Fibroblast of skin of scalp (primary cell): ENCODE measurements at regions not wholly inside any gene's neighbourhood (a gene's known extent, or its start where the extent isn't known, plus 50 kb on each side); places are given as distances from the start of the nearest gene placed in this dataset.

Experiments
- DNase-seq: peaks from one replicate; pipeline ENCODE4 v3.0.0-alpha.2; 2013

DNA sequence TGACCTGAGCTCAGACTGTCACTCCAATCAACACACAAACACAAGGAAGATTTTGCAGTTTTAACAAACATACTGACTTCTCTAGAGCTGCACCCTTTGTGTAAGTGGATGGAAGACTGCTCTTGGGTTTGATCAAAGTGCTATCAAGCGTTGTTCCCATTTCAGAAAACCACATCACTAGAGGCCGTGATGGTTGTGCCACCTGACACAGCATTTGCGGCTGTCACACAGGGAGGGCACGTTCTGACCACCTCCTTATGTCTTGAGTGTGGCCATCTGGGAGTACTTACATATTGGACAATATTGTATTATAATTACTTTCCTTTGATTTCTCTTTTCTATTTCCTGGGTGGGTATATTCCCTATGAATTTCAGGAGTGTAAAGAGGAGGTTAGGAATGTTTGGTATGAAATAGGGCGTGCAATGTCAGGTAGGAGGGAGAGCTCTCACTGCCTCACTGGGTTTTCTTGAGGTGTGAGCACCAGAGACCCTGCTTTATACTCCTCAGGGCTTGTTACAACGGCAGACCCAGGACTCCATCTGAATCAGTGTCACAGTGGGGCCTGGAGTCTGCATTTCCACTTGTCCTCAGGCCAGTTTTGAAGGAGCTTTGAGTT, 74.3 kb downstream of the SYNE3 start:
- DNase-seq, result no peak

- peak; percentile 71 for DNase-seq
Measured at GRCh38 chr14:95440951-95441350, 75.5 kb downstream of the SYNE3 start.

DNA sequence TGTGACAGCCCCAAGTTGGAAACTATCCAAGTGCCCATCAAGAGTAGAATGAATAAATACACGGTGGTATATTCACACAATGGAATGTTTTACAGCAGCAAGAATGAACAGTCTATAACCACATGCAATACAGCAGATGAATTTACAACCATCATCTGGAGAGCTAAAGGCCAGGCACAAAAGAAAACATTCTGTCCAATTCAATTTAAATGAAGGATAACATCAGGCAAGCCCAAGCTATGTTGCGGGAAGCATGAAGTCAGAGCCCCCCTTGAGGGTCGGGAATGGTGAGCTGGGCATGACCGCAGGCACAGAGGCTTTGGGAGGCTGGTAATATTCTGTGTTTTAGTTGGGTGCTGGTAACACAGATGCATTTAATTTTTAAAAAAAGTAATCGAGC, 76.0 kb downstream of the SYNE3 start:
- DNase-seq, result peak; percentile 32

GRCh38 chr14:95439881-95440280, 76.6 kb downstream of the SYNE3 start:
- DNase-seq, result no peak

GRCh38 chr14:95437715-95438114, 78.7 kb downstream of the SYNE3 start:
- no peak for DNase-seq

DNA sequence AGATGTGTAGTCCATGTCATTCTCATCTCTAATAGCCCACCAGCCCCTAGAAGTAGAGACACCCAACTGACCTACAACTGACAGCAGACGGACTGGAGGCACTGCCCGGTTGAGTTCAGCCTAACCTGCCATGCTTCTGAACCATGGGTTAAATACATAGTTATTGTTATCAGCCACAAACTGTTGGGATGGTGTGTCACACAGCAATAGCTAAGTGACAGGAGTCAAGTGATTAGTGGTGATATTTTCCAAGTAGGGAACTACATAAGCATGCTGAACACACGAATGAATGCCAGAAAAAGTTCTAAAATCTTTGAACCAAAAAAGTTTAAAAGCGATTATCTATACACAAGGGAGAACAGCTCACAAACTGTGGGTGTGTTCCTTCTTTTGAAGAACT, 80.1 kb downstream of the SYNE3 start:
- DNase-seq, result no peak

- DNase-seq, result no peak
Measured at GRCh38 chr14:95434121-95434520, 82.3 kb downstream of the SYNE3 start.

- no peak for DNase-seq
Measured at GRCh38 chr14:95433094-95433478, 83.4 kb downstream of the SYNE3 start.

DNA sequence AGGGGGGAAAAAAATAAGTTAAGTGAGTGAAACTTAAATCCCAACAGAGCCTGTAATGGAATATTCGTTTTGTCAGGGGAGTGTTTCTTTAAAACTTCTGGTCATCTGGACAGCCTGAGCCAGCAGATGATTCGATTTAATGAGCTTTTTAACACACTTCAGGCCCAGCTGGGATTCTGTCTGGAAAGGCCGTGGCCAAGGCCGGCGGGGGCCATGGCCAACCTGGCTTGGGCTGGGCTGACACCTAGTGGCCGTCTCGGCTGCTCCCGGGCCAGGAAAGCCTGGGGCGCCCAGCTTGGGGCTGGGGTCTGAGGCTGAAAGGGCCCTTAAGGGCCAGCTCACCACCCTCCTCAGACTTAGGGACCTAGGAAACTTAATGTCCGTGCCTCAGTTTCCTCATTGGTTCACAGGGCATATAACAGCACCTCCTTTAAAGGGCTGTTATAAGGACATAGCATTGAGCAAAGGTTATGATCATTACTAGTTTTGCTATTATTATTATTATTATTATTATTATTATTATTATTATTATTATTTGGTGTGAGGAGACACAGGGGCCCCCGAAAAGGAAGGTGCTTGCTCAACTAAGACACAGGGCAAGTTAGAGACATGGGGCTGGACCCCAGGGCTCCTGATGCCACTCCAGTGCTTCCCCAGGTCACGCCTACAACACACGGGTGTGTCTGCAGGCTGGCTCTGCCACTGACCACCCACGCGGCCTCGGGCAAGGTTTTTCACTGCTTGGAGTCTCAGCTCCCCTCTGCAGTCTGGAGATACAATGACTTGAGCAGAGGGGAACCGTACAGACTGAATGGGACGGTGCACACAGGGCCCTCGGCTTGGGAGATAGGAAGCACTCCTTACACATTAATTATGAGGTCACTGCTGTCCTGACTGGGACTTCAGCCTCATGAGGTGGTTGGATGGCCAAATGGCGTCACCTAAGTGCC, 84.0 kb downstream of the SYNE3 start:
- DNase-seq, result peak; percentile 51

GRCh38 chr14:95431199-95432143, 85.0 kb downstream of the SYNE3 start:
- DNase-seq, result peak; percentile 29

DNA sequence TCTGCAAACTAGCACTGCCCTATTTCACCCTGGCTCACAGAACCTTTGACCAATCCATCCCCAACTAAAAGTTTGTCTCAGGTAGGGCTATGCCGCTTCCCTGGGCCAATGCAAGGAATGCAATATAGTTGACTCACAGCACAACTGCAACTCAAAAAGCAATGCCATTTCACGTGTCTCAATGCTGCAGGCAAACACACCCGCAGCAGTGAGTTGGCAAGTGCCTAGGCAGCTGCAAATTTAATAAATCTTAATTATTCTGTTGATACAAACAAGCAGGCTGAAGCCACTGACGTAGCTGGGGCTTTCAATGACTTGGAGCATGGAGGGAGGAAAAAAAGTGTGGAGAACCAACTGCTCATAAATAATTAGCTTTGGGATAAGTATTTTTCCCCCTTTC, 87.9 kb downstream of the SYNE3 start:
- no peak for DNase-seq

- no peak for DNase-seq
Measured at GRCh38 chr14:95426116-95426475, 90.4 kb downstream of the SYNE3 start.

- DNase-seq, result no peak
Measured at GRCh38 chr14:95425369-95426115, 90.9 kb downstream of the SYNE3 start.

DNA sequence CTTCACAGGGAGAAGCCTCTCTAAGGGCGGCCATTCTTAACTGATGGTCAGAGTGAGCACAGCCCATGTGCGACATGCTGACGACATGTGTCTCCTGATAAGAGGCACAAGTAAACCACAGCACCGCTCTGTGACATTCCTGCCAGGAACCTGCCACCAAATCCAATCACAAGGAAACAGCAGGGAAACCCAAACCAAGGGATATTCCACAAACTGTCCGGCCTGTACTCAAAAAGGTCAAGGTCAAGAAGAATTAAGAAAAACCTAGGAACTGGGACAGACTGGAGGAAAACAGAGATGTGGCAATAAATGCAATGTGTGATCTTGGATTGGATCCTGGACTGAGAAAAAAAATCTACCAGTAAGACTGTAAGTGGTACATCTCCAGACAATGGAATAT, 91.9 kb downstream of the SYNE3 start:
- DNase-seq, result no peak

- DNase-seq, result no peak
Measured at GRCh38 chr14:95421741-95422140, 94.7 kb downstream of the SYNE3 start.

DNA sequence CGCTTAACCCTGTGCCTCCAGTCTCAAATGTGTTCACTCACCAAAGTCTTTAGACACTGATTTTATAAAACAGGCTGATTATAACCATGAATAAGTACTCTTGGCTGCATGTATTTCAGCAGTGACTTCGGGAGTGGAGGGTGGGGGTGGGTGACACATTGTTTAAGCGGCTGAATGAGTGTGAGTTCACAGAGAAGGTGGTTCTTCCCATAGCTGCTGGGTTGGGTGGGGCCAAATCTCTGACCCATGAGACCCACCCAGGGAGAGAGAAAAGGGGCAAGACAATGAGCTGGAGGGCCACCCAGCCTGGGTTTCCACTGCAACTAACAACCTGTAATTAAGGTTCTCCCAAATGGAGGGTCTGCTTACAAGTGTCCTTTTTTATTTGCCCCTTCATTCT, 96.4 kb downstream of the SYNE3 start:
- no peak for DNase-seq

GRCh38 chr14:95419569-95419968, 96.9 kb downstream of the SYNE3 start:
- DNase-seq, result no peak

- no peak for DNase-seq
Measured at GRCh38 chr14:95418858-95419257, 97.6 kb downstream of the SYNE3 start.

DNA sequence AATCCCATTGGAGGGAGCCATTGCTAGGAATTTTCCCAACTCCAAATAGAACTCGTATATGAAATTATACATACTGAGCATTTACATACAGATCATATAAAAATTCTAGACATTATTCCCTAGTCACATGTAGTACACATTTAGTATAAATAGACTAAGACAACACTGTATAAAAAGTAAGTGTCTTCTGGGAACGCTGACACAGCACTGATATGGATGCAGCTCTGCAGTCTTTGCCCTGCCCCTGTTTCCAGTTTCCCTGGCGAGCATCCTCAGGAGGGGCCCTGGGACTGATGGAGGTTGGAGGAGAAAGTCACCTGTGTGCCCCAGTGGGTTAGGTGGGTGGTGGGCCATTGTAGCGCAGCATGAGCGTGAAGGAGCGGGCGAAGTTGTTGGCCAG, 97.8 kb upstream of the CLMN start:
- no peak for DNase-seq

GRCh38 chr14:95415993-95416392, 96.3 kb upstream of the CLMN start:
- DNase-seq, result no peak

DNA sequence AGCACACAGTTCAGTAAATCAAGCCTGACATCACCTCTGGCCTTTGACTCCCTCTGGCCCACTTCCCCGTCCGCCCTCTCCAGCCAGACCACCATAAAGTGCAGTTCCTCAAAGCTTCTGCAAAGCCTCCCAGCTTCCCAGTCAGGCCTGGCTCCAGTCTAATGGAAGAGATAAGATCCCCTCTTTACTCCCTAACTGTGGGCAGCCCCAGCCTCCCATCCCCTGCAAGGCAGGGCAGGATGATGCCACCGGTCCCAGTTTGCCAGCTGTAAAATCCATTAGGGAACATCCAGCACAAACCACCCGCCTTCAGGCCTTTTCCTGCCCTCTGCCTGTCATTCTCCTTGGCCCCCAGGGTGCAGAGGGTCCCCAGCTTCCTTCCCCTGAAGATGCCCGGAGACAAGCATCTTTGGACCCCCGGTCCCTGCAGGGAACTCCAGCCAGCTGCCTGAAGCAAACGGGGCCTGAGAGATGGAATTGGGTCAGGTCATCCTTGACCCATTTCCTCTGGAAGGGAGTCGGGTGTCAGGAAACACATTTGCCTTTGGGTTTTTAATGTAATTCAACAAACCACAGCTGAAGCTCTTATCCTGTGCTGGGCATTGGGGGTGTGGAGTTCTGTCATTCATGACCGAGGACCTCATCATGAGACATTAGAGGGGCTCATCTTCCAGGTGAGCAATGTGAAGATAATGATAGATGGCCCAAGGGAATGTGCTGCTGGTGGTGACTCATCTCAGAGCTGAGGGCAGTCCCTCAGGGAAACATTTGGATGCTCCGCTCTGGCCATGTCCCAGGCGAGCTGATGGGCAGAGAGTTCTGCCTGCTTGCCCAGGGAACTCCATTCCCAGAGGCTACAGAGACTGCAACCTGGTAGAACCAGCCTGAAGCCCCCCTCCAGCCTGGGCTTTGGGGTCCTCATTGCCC, 93.8 kb upstream of the CLMN start:
- DNase-seq, result no peak
